Natural killer cell (primary cell): ENCODE measurements at regions not wholly inside any gene's neighbourhood (a gene's known extent, or its start where the extent isn't known, plus 50 kb on each side); places are given as distances from the start of the nearest gene placed in this dataset.

Experiments
- ATAC-seq, 3 donors: fragments of 150-1000 bp in 2 of 3; fragments of 200-7000 bp in 1 of 3; cut with Tn5 transposase; 1 replicate in 1 of 3; 2 replicates in 2 of 3; pipeline ENCODE4 v1.10.0; 2021; ENCODE audit warnings: mild to moderate bottlenecking in 2 of 3, moderate library complexity in 2 of 3
- DNase-seq, 2 donors: peaks; one replicate each; pipeline versions ENCODE4 v3.0.0 to v3.0.0-alpha.2; 2013 to 2021; ENCODE audit warnings: mixed read lengths in 1 of 2
- H3K27ac ChIP-seq: one replicate; pipeline ENCODE4 v1.5.1; 2013; ENCODE audit warnings: mild to moderate bottlenecking, low read length
- H3K27me3 ChIP-seq: one replicate; pipeline ENCODE4 v1.6.1; 2013; ENCODE audit warnings: low read length; ENCODE audit not compliant: control insufficient read depth, insufficient read depth
- H3K36me3 ChIP-seq: one replicate; pipeline ENCODE4 v1.6.1; 2013; ENCODE audit warnings: low read length; ENCODE audit not compliant: control insufficient read depth, insufficient read depth
- H3K4me1 ChIP-seq: one replicate; pipeline ENCODE4 v1.6.1; 2013; ENCODE audit warnings: low read length; ENCODE audit not compliant: control insufficient read depth, insufficient read depth
- H3K4me3 ChIP-seq: one replicate; pipeline ENCODE4 v1.5.1; 2013; ENCODE audit warnings: low read length
- H3K9me3 ChIP-seq: one replicate; pipeline ENCODE4 v1.6.1; 2013; ENCODE audit warnings: low read length; ENCODE audit not compliant: control insufficient read depth, insufficient read depth
- H3K27ac Mint-ChIP-seq, 2 donors: one replicate each; pipeline ENCODE4 v1.8.0; 2022; ENCODE audit warnings: mild to moderate bottlenecking in 2 of 2, mixed read lengths in 2 of 2, moderate library complexity in 1 of 2
- H3K27me3 Mint-ChIP-seq, 2 donors: one replicate each; pipeline ENCODE4 v1.8.0; 2022; ENCODE audit warnings: low read depth in 2 of 2, mixed read lengths in 2 of 2
- H3K36me3 Mint-ChIP-seq: one replicate; pipeline ENCODE4 v1.8.0; 2022; ENCODE audit warnings: mixed read lengths
- H3K4me1 Mint-ChIP-seq, 2 donors: one replicate each; pipeline ENCODE4 v1.8.0; 2022; ENCODE audit warnings: mixed read lengths in 2 of 2
- H3K4me3 Mint-ChIP-seq: one replicate; pipeline ENCODE4 v1.8.0; 2022; ENCODE audit warnings: mild to moderate bottlenecking, moderate library complexity, mixed read lengths
- H3K9me3 Mint-ChIP-seq, 2 donors: one replicate each; pipeline ENCODE4 v1.8.0; 2022; ENCODE audit warnings: mixed read lengths in 2 of 2
- CTCF ChIP-seq: fragments of 200-600 bp; IDR thresholded peaks from one replicate; pipeline ENCODE4 v1.8.0; 2022; ENCODE audit warnings: antibody characterized with exemption
- WGBS: methylation state at CpG from one replicate; pipeline ENCODE4 v1.1.7; 2013; ENCODE audit warnings: missing lambda C conversion rate; ENCODE audit not compliant: insufficient coverage; 5-methylcytosine and 5-hydroxymethylcytosine counted together
- intact Hi-C: fragments of 100-400 bp; cut with micrococcal nuclease; formaldehyde crosslinking; loops from one replicate; pipeline ENCODE4 v1.14.2; 2022

- Mint-ChIP-seq H3K4me3 (no peak overlapping the region), H3K27ac (no peak overlapping the region), H3K27me3 (peaks cover 8 to 9% of the 10 kb centered on the region in 2 donors), H3K9me3 (no peaks in the 10 kb centered on the region), H3K4me1 (no peaks in the 10 kb centered on the region), H3K36me3 (no peaks in the 10 kb centered on the region)
- no peaks in the 10 kb centered on the region for H3K36me3 ChIP-seq
- no peak overlapping the region for H3K4me3 ChIP-seq
- intact Hi-C loops, result no loop called here
- no peak for TF ChIP-seq CTCF
- H3K9me3 ChIP-seq, result no peaks in the 10 kb centered on the region
- H3K27ac ChIP-seq, result no peak overlapping the region
- ATAC-seq (no peak), DNase-seq (no peak)
- 67% methylated on average over 1 of the region's 1 CpG for WGBS
- no peaks in the 10 kb centered on the region for H3K27me3 ChIP-seq
- H3K4me1 ChIP-seq, result no peaks in the 10 kb centered on the region
Observed at GRCh38 chr12:69107541-69107940, 131.8 kb upstream of the CPSF6 start.

GRCh38 chr12:69108037-69108436 lies 131.3 kb upstream of the CPSF6 start:
- no peak overlapping the region for H3K27ac Mint-ChIP-seq

GRCh38 chr12:69112616-69113015 lies 126.8 kb upstream of the CPSF6 start:
- Histone ChIP-seq H3K4me1 (no peaks in the 10 kb centered on the region), H3K4me3 (no peak overlapping the region), H3K9me3 (no peaks in the 10 kb centered on the region), H3K36me3 (no peaks in the 10 kb centered on the region), H3K27ac (no peak overlapping the region), H3K27me3 (no peaks in the 10 kb centered on the region)
- H3K4me3 Mint-ChIP-seq, result no peak overlapping the region
- H3K4me1 Mint-ChIP-seq, result no peaks in the 10 kb centered on the region
- H3K27me3 Mint-ChIP-seq, result peaks cover 8 to 11% of the 10 kb centered on the region in 2 donors
- 62% methylated on average over 4 of the region's 4 CpGs for WGBS
- no peaks in the 10 kb centered on the region for H3K9me3 Mint-ChIP-seq
- ATAC-seq (no peak), DNase-seq (no peak)
- no peak overlapping the region for H3K27ac Mint-ChIP-seq
- TF ChIP-seq CTCF, result no peak
- H3K36me3 Mint-ChIP-seq, result no peaks in the 10 kb centered on the region
- intact Hi-C loops, result no loop called here

More at GRCh38 chr12:69108037-69108436, 131.3 kb upstream of the CPSF6 start:
- Mint-ChIP-seq H3K9me3 (no peaks in the 10 kb centered on the region), H3K4me1 (no peaks in the 10 kb centered on the region), H3K36me3 (no peaks in the 10 kb centered on the region), H3K4me3 (no peak overlapping the region), H3K27me3 (peaks cover 8 to 9% of the 10 kb centered on the region in 2 donors)
- no peak for TF ChIP-seq CTCF
- DNase-seq, result no peak
- no peak for ATAC-seq
- H3K9me3 ChIP-seq, result no peaks in the 10 kb centered on the region
- H3K27me3 ChIP-seq, result no peaks in the 10 kb centered on the region
- H3K4me3 ChIP-seq, result no peak overlapping the region
- WGBS, result 79% methylated on average over 2 of the region's 2 CpGs
- no peaks in the 10 kb centered on the region for H3K4me1 ChIP-seq
- intact Hi-C loops, result no loop called here
- no peaks in the 10 kb centered on the region for H3K36me3 ChIP-seq
- H3K27ac ChIP-seq, result no peak overlapping the region

GRCh38 chr12:69115099-69115498 lies 124.3 kb upstream of the CPSF6 start:
- no peak overlapping the region for H3K4me3 ChIP-seq
- WGBS, result 94% methylated on average over 2 of the region's 3 CpGs
- no peak overlapping the region for H3K27ac Mint-ChIP-seq
- no peak for TF ChIP-seq CTCF
- ATAC-seq (no peak), DNase-seq (no peak)
- H3K27ac ChIP-seq, result no peak overlapping the region
- intact Hi-C loops, result no loop called here
- H3K36me3 ChIP-seq, result no peaks in the 10 kb centered on the region
- H3K27me3 ChIP-seq, result no peaks in the 10 kb centered on the region
- H3K4me1 Mint-ChIP-seq, result no peaks in the 10 kb centered on the region
- H3K36me3 Mint-ChIP-seq, result no peaks in the 10 kb centered on the region
- H3K27me3 Mint-ChIP-seq, result peaks cover 5 to 6% of the 10 kb centered on the region in 2 donors
- H3K4me1 ChIP-seq, result no peaks in the 10 kb centered on the region
- no peaks in the 10 kb centered on the region for H3K9me3 ChIP-seq
- H3K4me3 Mint-ChIP-seq, result no peak overlapping the region
- H3K9me3 Mint-ChIP-seq, result no peaks in the 10 kb centered on the region
